GM12865 (cell line): ENCODE measurements at regions not wholly inside any gene's neighbourhood (a gene's known extent, or its start where the extent isn't known, plus 50 kb on each side); places are given as distances from the start of the nearest gene placed in this dataset.

Source experiments
- DNase-seq: peaks from one replicate; pipeline ENCODE4 v3.0.0; 2010; ENCODE audit warnings: low read depth
- H3K4me3 ChIP-seq: 2 replicates; pipeline ENCODE4 v1.5.1; 2011; ENCODE audit warnings: mild to moderate bottlenecking, low read depth, low read length, control low read depth
- TF ChIP-seq, protein P1 (sequence below): IDR thresholded peaks from 2 replicates; pipeline ENCODE4 v1.5.1; 2011; ENCODE audit warnings: low read length, control low read depth, low read depth, inconsistent platforms; ENCODE audit not compliant: insufficient read depth; ENCODE audit errors: missing control alignments

DNA sequence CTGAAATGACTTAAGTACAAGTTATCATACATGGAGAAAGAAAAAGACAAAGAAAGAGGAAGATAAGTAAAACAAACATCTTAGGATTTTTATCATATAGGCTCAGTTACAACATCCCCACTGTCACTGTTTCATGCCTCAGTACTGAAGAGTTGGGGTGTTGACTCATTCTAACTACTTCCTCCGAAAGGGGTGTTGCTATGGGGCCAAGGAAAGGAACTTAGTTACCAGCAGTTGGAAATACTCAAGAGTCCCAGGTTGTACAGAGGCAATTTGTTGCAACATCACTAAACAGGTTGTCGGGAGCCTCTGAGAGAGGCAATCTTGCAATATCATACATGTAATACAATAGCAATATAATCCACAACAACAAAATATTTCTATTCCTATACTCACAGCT, 1264.7 kb downstream of the PCDH7 start:
- no peak overlapping the region for H3K4me3 ChIP-seq
- DNase-seq = no peak
- TF ChIP-seq, protein P1, sequence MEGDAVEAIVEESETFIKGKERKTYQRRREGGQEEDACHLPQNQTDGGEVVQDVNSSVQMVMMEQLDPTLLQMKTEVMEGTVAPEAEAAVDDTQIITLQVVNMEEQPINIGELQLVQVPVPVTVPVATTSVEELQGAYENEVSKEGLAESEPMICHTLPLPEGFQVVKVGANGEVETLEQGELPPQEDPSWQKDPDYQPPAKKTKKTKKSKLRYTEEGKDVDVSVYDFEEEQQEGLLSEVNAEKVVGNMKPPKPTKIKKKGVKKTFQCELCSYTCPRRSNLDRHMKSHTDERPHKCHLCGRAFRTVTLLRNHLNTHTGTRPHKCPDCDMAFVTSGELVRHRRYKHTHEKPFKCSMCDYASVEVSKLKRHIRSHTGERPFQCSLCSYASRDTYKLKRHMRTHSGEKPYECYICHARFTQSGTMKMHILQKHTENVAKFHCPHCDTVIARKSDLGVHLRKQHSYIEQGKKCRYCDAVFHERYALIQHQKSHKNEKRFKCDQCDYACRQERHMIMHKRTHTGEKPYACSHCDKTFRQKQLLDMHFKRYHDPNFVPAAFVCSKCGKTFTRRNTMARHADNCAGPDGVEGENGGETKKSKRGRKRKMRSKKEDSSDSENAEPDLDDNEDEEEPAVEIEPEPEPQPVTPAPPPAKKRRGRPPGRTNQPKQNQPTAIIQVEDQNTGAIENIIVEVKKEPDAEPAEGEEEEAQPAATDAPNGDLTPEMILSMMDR = no peak

DNA sequence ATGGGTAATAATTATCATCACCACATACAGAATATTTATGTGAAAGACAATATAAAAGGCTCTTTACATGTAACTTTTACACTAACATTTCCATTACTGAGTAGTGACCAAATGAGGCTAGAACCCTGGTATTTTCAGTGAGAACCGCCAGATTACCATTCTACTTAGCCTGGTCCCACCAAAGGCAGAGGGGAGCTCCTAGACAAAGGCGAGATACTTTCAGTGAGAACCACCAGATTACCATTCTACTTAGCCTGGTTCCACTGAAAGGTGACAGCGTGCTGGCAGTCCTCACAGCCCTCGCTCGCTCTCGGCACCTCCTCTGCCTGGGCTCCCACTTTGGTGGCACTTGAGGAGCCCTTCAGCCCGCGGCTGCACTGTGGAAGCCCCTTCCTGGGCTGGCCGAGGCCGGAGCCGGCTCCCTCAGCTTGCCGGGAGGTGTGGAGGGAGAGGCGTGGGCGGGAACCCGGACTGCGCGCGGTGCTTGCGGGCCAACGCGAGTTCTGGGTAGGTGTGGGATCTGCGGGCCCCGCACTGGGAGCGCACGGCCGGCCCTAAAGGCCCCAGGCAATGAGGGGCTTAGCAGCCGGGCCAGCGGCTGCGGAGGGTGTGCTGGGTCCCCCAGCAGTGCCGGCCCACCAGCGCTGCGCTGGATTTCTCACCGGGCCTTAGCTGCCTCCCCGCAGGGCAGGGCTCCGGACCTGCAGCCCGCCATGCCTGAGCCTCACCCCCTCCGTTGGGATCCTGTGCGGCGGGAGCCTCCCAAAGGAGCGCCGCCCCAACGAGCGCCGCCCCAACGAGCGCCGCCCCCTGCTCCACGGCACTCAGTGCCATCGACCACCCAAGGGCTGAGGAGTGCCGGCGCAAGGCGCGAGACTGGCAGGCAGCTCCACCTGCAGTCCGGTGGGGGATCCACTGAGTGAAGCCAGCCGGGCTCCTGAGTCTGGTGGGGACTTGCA, 1276.1 kb downstream of the PCDH7 start:
- H3K4me3 ChIP-seq = no peak overlapping the region
- TF ChIP-seq, protein P1 = no peak

DNA sequence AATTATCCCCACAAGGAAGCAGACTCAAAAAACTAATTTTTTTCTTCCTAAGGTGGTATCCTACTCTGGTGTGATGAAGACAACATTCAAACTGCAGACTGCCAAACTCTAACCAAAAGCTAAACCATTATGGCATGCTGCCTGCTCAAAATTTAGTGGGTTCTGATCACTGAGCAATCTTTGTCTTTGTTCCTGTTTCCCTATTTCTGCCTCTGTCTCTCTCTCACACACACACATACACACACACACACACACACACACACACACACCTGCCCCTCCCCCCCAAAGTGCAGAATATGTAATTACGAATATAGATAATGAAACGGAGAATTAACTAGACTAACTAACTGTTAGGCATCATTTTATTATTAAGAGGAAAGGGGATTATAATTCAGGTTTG, 1278.6 kb downstream of the PCDH7 start:
- TF ChIP-seq, protein P1 = no peak
- DNase-seq = no peak
- H3K4me3 ChIP-seq = no peak overlapping the region

More for the DNA sequence above, 1276.1 kb downstream of the PCDH7 start:
- no peak for DNase-seq

DNA sequence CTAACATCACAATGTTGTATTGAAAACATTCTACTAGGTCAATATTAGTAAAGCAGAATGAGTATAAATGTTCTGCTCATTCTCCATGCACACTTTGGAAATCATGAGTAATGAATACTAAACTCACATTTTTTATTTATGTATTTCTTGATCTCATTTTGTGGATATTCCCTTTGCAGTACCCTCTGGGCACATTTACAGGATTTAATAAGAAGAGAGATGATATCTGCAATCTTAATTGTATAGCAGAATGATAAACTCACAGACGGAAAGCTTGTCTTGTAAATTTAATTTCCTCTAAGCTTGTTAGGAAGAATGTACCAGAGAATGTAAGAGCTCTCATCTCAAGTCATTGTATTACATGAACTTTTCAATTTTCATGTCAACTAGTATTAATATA, 1279.7 kb downstream of the PCDH7 start:
- TF ChIP-seq, protein P1 = no peak
- H3K4me3 ChIP-seq = no peak overlapping the region
- no peak for DNase-seq

DNA sequence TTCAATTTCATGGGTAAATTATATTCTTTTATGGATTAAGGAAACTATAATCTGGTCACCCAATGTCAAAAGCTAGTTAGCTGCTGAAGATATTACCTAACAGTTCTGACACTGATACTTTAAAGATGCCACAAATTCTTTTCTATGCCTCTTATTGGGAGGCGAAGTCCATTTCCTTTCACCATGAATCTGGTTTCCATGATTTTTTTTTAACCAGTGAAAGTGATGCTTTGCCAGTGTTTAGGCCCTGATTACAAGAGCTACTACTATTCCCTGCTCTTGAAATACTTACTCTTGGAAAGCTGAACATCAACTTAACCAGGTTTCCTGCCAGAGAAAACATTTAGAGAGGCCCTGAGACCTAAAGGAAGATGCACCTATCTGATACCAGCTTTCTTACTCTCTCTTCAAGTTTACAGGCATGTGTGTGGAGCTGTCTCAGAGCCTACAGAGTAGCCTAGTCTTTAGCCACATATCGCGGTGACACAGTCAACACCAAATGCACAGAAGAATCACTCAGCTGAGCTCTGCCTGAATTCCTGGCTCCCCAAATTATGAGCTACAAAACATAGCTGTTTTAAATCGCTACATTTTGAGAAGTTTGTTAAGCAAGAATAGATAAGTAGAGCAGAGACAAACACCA, 1280.8 kb downstream of the PCDH7 start:
- no peak for DNase-seq
- no peak overlapping the region for H3K4me3 ChIP-seq
- TF ChIP-seq, protein P1 = no peak

DNA sequence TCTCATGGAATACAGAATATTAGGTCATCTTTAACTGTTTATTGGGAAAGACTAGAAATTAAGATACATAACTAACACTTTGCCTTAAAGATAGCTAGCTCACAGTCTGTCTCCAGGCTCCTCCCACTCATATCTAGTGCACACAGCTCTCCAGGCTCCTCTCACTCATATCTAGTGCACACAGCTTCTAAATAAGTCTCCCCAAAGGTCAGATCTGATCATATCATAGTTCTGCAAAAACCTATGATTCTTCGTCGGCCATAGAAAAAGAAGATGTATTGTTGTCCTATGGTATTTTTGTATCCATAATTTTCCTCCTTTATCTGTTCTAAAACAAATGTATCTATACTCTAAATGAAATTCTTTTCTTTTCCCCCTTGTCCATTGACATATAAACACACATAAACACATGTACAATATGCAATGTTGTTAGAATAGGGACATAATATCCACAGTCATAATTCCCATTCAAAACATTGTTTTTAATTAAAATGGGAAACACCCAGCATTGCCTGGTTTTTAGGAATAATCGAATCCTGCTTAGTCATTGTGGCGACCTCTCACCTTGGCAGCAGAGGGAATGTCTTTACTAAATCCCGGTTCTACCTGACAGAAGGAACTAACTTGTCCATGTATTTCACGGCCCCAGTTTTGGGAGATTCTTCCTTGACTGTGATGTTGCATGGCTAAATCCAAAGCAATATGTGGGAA, 1282.0 kb downstream of the PCDH7 start:
- TF ChIP-seq, protein P1 = no peak
- no peak overlapping the region for H3K4me3 ChIP-seq
- no peak for DNase-seq
